ENCODE measurements at regions not wholly inside any gene's neighbourhood (a gene's known extent, or its start where the extent isn't known, plus 50 kb on each side); places are given as distances from the start of the nearest gene placed in this dataset.

DNA sequence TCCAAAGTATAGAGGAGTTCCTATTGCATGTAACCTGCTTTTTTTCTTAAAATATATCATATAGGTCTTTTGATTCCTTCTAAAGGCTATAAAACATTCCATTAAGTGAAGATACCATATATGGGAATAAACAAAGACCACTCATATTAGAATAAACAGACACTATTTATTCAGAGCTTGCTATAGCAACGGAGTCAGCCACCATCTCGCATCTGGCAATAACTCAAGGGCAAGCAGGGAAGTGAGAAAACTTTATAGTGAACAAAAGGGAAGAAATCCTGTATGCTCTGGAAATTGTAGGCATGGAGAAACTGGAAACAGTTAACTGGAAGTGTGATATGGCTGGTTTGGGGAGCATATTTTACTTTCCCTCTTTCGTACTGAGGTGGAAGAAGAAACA lies 301.9 kb downstream of the PTH2R start:
- H3K9me3 ChIP-seq = no peaks in the 10 kb centered on the region
- DNase-seq (no peak), ATAC-seq (no peak)
- H3K4me1 ChIP-seq (ENCODE audit: low read depth) = no peaks in the 10 kb centered on the region
- TF ChIP-seq, protein P1, sequence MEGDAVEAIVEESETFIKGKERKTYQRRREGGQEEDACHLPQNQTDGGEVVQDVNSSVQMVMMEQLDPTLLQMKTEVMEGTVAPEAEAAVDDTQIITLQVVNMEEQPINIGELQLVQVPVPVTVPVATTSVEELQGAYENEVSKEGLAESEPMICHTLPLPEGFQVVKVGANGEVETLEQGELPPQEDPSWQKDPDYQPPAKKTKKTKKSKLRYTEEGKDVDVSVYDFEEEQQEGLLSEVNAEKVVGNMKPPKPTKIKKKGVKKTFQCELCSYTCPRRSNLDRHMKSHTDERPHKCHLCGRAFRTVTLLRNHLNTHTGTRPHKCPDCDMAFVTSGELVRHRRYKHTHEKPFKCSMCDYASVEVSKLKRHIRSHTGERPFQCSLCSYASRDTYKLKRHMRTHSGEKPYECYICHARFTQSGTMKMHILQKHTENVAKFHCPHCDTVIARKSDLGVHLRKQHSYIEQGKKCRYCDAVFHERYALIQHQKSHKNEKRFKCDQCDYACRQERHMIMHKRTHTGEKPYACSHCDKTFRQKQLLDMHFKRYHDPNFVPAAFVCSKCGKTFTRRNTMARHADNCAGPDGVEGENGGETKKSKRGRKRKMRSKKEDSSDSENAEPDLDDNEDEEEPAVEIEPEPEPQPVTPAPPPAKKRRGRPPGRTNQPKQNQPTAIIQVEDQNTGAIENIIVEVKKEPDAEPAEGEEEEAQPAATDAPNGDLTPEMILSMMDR (IDR thresholded peaks at IDR 0.05) = no peak
- H3K36me3 ChIP-seq (ENCODE audit: low read depth) = no peaks in the 10 kb centered on the region
- H3K4me3 ChIP-seq = no peak overlapping the region
- intact Hi-C loops (cut with DNase I, micrococcal nuclease) = no loop called here

DNA sequence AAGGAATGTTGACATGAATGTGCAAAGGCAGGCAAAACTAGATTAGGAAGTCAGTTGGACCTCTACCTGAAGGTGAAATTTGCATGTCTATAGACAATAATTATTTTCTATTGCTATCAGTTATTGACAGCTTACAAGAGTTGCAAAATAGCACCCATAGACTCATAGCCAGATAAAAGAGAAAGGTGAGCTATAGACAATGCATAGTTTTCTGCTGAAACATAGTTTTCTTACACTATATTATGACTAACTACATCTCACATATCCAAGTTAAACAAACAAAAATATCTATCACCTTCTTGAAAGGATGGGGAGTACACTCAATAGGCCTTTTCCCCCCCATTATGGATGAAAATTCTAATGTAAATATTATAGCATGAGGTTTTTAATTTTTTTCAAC lies 305.0 kb downstream of the PTH2R start:
- intact Hi-C loops (cut with DNase I, micrococcal nuclease) = no loop called here
- Histone ChIP-seq H3K4me3 (no peak overlapping the region), H3K4me1 (ENCODE audit: low read depth) (no peaks in the 10 kb centered on the region), H3K9me3 (no peaks in the 10 kb centered on the region), H3K36me3 (ENCODE audit: low read depth) (no peaks in the 10 kb centered on the region)
- no peak for ATAC-seq
- TF ChIP-seq, protein P1 (IDR thresholded peaks at IDR 0.05) = no peak
- no peak for DNase-seq

DNA sequence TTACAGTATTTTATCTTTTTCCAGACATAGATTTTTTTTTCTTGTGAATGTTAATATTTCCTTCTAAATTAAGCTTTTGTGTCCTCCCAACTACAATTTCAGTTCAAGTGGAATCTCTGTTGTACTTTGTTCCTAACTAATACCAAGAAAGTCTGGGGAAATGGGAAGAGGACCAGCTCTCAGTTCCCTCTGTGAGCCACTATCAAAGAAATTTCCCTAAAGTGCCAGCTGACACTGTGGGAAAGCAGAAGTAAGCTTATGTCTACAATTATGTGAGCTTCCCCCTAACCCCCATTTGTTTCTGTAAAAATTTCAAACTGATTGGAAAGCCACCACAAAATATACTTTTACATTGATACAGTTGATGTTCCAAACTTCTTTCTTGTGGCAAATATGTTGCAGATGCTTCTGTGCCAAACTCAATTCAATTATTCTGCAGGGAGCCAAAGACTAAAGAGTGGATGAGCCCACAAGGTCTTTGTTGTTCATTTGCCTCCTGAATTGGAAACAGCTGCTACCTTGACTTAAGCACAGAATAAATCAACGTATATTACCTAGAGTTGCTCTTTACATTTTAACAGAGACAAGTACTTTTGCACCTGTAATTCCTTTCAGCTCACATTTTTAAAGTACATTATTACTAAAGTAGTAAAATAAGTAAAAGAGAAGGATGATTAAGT lies 306.6 kb downstream of the PTH2R start:
- Histone ChIP-seq H3K9me3 (no peaks in the 10 kb centered on the region), H3K36me3 (ENCODE audit: low read depth) (no peaks in the 10 kb centered on the region), H3K4me1 (ENCODE audit: low read depth) (no peaks in the 10 kb centered on the region), H3K4me3 (no peak overlapping the region)
- intact Hi-C loops (cut with DNase I, micrococcal nuclease) = no loop called here
- DNase-seq = peak in 1 of 3 donors; percentile 12
- TF ChIP-seq, protein P1 (IDR thresholded peaks at IDR 0.05) = no peak
- peak; percentile 17 for ATAC-seq

DNA sequence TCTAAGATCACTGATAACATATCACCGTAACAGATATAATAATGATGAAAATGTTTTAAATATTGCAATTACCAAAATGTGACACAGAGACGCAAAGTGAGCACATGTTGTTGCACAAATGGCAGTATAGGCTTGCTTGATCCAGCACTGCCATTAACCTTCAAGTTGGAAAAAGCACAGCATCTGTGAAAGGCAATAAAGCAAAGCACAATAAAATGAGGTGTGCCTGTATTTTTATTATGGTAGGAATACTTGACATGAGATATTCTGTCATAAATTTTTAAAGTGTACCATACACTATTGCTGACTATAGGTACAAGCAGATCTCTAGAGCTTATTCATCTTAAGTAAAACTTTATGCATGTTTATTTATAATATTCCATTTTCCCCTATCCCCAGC lies 312.2 kb downstream of the PTH2R start:
- Histone ChIP-seq H3K9me3 (no peaks in the 10 kb centered on the region), H3K36me3 (ENCODE audit: low read depth) (no peaks in the 10 kb centered on the region), H3K4me1 (ENCODE audit: low read depth) (peaks cover 10% of the 10 kb centered on the region), H3K4me3 (no peak overlapping the region)
- TF ChIP-seq, protein P1 (IDR thresholded peaks at IDR 0.05) = no peak
- peak; percentile 95 for ATAC-seq
- DNase-seq = peak in 1 of 3 donors; percentile 24
- intact Hi-C loops (cut with DNase I, micrococcal nuclease) = no loop called here

DNA sequence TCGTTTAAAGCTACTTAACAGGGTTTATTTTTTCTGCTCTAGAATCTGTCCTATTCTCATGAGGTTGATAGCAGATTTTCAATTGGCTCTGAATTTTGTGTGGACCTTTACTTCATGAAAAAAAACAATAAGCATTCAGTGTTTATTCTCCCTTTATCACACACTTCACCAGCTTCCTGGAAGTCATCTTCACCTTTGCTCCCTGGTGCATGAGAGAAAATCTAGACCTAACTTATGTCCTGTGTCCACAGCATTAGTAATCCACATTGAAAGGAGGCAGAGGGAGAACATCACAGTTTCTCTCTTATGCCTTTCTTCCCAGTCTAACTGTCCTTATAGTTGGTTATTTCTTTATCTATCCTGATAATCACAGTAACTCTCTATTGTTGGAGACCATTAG lies 316.1 kb downstream of the PTH2R start:
- no peak overlapping the region for H3K4me3 ChIP-seq
- intact Hi-C loops (cut with DNase I, micrococcal nuclease) = no loop called here
- ATAC-seq (peak; percentile 85), DNase-seq (peak in 1 of 3 donors; percentile 28)
- TF ChIP-seq, protein P1 (IDR thresholded peaks at IDR 0.05) = no peak
- H3K36me3 ChIP-seq (ENCODE audit: low read depth) = no peaks in the 10 kb centered on the region
- no peaks in the 10 kb centered on the region for H3K9me3 ChIP-seq
- peaks cover 10% of the 10 kb centered on the region for H3K4me1 ChIP-seq (ENCODE audit: low read depth)

DNA sequence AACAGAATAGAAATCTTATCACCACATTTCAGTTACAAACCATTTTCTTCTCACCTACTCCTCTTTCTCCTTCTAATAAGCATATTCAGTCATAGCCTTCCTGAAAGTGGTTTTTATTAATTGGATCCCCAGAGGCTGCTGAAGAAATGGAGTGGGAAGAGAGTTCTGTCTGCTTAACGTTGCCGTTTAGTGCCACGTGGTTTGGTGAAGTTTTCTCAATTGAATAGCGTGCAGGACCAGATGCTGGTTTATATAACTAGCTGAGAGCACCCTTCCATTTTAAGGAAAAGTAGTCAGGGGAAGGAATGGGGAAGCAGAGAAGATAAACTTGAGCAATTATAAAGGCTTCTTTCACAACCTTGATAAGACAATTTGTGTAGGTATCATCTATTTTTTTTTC lies 318.7 kb downstream of the PTH2R start:
- no peak for ATAC-seq
- Histone ChIP-seq H3K9me3 (no peaks in the 10 kb centered on the region), H3K36me3 (ENCODE audit: low read depth) (no peaks in the 10 kb centered on the region), H3K4me3 (no peak overlapping the region), H3K4me1 (ENCODE audit: low read depth) (no peaks in the 10 kb centered on the region)
- TF ChIP-seq, protein P1 (IDR thresholded peaks at IDR 0.05) = no peak
- intact Hi-C loops (cut with DNase I, micrococcal nuclease) = no loop called here
- no peak for DNase-seq
